Uterus (tissue), 3 donors: ENCODE measurements at regions not wholly inside any gene's neighbourhood (a gene's known extent, or its start where the extent isn't known, plus 50 kb on each side); places are given as distances from the start of the nearest gene placed in this dataset.

ENCODE experiments used
- DNase-seq, 2 donors: peaks; one replicate each; pipeline ENCODE4 v3.0.0-alpha.2; 2019 to 2020
- H3K27ac ChIP-seq, 2 donors: fragments of 200-600 bp; sonication (generic); 1 replicate in 1 of 2; 2 replicates in 1 of 2; pipeline ENCODE4 v1.5.1; 2016 to 2018
- H3K27me3 ChIP-seq, 2 donors: fragments of 200-600 bp; sonication (generic); one replicate each; pipeline ENCODE4 v1.5.1; 2018 to 2019; ENCODE audit warnings: control low read depth in 1 of 2
- H3K36me3 ChIP-seq, 2 donors: fragments of 200-600 bp; sonication (generic); one replicate each; pipeline ENCODE4 v1.5.1; 2019; ENCODE audit warnings: control low read depth in 1 of 2
- H3K4me1 ChIP-seq, 2 donors: fragments of 200-600 bp; sonication (generic); one replicate each; pipeline ENCODE4 v1.5.1; 2018 to 2019; ENCODE audit warnings: control low read depth in 1 of 2
- H3K4me3 ChIP-seq, 2 donors: fragments of 200-600 bp; sonication (generic); 1 replicate in 1 of 2; 2 replicates in 1 of 2; pipeline ENCODE4 v1.5.1; 2018 to 2019; ENCODE audit warnings: mild to moderate bottlenecking in 1 of 2
- H3K9me3 ChIP-seq, 2 donors: fragments of 200-600 bp; sonication (generic); one replicate each; pipeline ENCODE4 v1.5.1; 2019; ENCODE audit warnings: control low read depth in 1 of 2
- POLR2A ChIP-seq, 2 donors: fragments of 450-650 bp; IDR thresholded peaks; one replicate each; pipeline ENCODE4 v1.6.1; 2016; ENCODE audit warnings: antibody characterized with exemption in 2 of 2, mild to moderate bottlenecking in 1 of 2, moderate library complexity in 1 of 2
- intact Hi-C: fragments of 100-400 bp; cut with DNase I; formaldehyde crosslinking; loops from one replicate; pipeline ENCODE4 v1.15.1; 2023; ENCODE audit warnings: low total_unique reads
- TF ChIP-seq, protein P1 (sequence below), 4 experiments: fragments of 200-600 bp in 2 of 4; fragments of 450-650 bp in 2 of 4; sonication (generic) in 2 of 4; IDR thresholded peaks; one replicate each; pipeline ENCODE4 v1.5.1; 2016 to 2019; ENCODE audit warnings: antibody characterized with exemption in 4 of 4, mild to moderate bottlenecking in 2 of 4, moderate library complexity in 1 of 4
- donor health status: DM: yes; HTN: yes; CAD: no.

DNA sequence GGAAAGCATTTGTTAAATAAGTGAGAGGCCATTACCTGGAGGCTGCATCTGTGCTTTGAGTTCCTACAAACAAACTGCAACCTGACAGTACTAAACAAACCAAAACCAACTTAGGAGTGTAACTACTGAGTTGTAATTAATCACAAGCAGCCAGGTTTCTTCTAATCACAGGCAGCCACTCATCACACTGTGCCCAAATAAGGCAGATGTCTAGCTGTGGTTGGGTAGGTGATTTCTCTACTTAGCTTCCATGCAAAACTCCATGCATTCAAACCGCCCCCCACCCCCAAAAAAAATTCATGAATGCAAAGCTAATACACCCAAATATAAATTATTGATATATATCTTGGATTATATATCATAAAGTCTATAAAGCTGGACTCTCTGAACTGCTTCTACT, 461.1 kb downstream of the ARL4A start:
- no peaks in the 10 kb centered on the region for H3K9me3 ChIP-seq
- H3K36me3 ChIP-seq: no peaks in the 10 kb centered on the region
- H3K27ac ChIP-seq: no peak overlapping the region
- H3K4me3 ChIP-seq: no peak overlapping the region
- intact Hi-C loops: no loop called here
- TF ChIP-seq, protein P1, sequence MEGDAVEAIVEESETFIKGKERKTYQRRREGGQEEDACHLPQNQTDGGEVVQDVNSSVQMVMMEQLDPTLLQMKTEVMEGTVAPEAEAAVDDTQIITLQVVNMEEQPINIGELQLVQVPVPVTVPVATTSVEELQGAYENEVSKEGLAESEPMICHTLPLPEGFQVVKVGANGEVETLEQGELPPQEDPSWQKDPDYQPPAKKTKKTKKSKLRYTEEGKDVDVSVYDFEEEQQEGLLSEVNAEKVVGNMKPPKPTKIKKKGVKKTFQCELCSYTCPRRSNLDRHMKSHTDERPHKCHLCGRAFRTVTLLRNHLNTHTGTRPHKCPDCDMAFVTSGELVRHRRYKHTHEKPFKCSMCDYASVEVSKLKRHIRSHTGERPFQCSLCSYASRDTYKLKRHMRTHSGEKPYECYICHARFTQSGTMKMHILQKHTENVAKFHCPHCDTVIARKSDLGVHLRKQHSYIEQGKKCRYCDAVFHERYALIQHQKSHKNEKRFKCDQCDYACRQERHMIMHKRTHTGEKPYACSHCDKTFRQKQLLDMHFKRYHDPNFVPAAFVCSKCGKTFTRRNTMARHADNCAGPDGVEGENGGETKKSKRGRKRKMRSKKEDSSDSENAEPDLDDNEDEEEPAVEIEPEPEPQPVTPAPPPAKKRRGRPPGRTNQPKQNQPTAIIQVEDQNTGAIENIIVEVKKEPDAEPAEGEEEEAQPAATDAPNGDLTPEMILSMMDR (IDR thresholded peaks at IDR 0.05): no peak
- TF ChIP-seq POLR2A (IDR thresholded peaks at IDR 0.05): no peak
- no peaks in the 10 kb centered on the region for H3K27me3 ChIP-seq
- H3K4me1 ChIP-seq: no peaks in the 10 kb centered on the region
- DNase-seq: no peak

DNA sequence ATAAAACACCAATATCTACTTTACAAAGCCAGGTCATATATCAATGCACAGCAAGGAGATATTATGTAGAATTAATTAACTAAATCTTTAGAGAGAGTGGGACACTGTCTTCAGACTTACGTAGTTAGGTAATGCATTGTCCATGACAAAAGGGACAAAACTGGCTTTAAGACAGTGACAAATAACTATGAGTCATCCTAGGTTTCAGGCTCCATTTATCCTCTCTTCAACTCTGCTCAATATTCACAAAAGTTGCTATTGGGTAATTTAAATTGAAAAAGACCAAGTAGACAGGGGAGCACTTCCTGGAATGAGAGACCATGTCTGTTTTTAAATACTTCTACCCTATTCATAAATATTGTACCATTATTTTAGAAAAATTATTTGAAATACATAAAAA, 464.5 kb downstream of the ARL4A start:
- H3K36me3 ChIP-seq: no peaks in the 10 kb centered on the region
- DNase-seq: no peak
- H3K4me3 ChIP-seq: no peak overlapping the region
- H3K4me1 ChIP-seq: no peaks in the 10 kb centered on the region
- intact Hi-C loops: no loop called here
- TF ChIP-seq, protein P1 (IDR thresholded peaks at IDR 0.05): no peak
- no peak for TF ChIP-seq POLR2A (IDR thresholded peaks at IDR 0.05)
- H3K27ac ChIP-seq: no peak overlapping the region
- H3K27me3 ChIP-seq: no peaks in the 10 kb centered on the region
- H3K9me3 ChIP-seq: no peaks in the 10 kb centered on the region

DNA sequence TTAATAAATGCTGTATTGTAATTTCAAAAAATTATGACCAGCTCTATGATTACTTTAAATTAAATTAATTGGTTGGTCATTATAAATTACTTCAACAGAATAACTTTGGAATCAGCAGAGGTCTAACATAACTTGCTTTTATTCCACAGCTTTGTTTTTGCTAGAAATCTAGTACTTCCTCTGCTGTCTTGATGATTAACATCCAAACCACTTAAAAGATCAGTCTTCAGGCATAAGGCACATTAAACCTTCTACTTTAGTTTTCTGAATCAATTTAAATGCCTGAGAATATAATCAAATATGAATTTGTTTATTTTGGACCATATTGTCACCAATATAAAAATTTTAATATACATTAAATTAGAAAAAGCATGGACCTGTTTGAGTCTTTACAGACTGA, 465.3 kb downstream of the ARL4A start:
- DNase-seq: no peak
- H3K9me3 ChIP-seq: no peaks in the 10 kb centered on the region
- TF ChIP-seq, protein P1 (IDR thresholded peaks at IDR 0.05): no peak
- TF ChIP-seq POLR2A (IDR thresholded peaks at IDR 0.05): no peak
- H3K36me3 ChIP-seq: no peaks in the 10 kb centered on the region
- no peak overlapping the region for H3K4me3 ChIP-seq
- H3K27ac ChIP-seq: no peak overlapping the region
- intact Hi-C loops: no loop called here
- no peaks in the 10 kb centered on the region for H3K4me1 ChIP-seq
- H3K27me3 ChIP-seq: no peaks in the 10 kb centered on the region

DNA sequence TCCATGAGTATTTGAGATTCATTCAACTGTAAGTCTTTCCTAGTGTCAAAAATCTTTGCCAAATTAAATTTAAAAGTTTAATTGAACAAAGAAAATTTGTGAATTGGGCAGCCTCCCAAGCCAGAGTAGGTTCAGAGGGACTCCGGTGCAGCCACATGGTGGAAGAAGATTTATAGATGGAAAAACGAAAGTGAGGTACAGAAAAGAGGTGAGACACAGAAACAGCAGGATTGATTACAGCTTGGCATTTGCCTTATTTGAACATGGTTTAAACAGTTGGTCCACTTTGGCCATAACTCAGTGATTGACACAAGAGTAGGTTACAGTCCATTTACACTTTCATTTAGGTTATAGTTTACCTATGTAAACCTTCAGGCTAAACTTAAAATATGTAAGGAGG, 465.8 kb downstream of the ARL4A start:
- Histone ChIP-seq H3K9me3 (no peaks in the 10 kb centered on the region), H3K27me3 (no peaks in the 10 kb centered on the region), H3K27ac (no peak overlapping the region), H3K4me3 (no peak overlapping the region), H3K4me1 (no peaks in the 10 kb centered on the region), H3K36me3 (no peaks in the 10 kb centered on the region)
- DNase-seq: no peak
- TF ChIP-seq, protein P1 (IDR thresholded peaks at IDR 0.05): no peak
- TF ChIP-seq POLR2A (IDR thresholded peaks at IDR 0.05): no peak
- intact Hi-C loops: no loop called here

DNA sequence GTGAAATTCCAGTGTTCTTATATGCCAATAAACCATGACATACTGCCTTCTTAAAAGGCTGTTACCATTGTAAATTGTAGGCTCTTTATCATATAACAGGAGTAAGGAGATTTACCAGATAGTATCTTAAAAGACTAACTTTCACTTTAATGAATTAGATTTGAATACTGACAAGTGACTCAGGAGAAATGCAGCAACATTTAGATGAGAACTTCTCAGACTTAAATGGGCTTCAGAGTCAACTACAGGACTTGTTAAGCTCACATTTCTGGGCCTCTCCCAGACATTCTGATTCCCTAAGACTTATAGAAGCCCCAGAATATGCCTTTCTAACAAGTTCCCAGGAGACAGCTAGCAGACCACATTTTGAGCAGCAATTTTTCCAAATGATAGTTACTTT, 466.3 kb downstream of the ARL4A start:
- Histone ChIP-seq H3K36me3 (no peaks in the 10 kb centered on the region), H3K4me1 (no peaks in the 10 kb centered on the region), H3K27ac (no peak overlapping the region), H3K27me3 (no peaks in the 10 kb centered on the region), H3K9me3 (no peaks in the 10 kb centered on the region), H3K4me3 (no peak overlapping the region)
- no peak for DNase-seq
- intact Hi-C loops: no loop called here
- TF ChIP-seq, protein P1 (IDR thresholded peaks at IDR 0.05): no peak
- TF ChIP-seq POLR2A (IDR thresholded peaks at IDR 0.05): no peak
